22Rv1 (cell line): ENCODE measurements at regions not wholly inside any gene's neighbourhood (a gene's known extent, or its start where the extent isn't known, plus 50 kb on each side); places are given as distances from the start of the nearest gene placed in this dataset.

ENCODE experiments used
- CTCF ChIP-seq: fragments of 450-650 bp; IDR thresholded peaks from 2 replicates; pipeline ENCODE4 v1.5.1; 2017; ENCODE audit warnings: mild to moderate bottlenecking
- ZFX ChIP-seq: fragments of 450-650 bp; IDR thresholded peaks from 2 replicates; pipeline ENCODE4 v1.6.1; 2017; ENCODE audit warnings: antibody characterized with exemption, borderline replicate concordance

- no peak for TF ChIP-seq CTCF
- TF ChIP-seq ZFX = no peak
These were observed 92.4 kb upstream of the PGBD5 start for GRCh38 chr1:230518511-230518910.
